Lower leg skin (tissue), 4 donors: ENCODE measurements at regions not wholly inside any gene's neighbourhood (a gene's known extent, or its start where the extent isn't known, plus 50 kb on each side); places are given as distances from the start of the nearest gene placed in this dataset.
"Not testable (repeated sequence)": the region's sequence is repeated elsewhere in the genome, so short reads cannot be mapped to it uniquely, and the experiment has no call there.

ENCODE experiments used
- DNase-seq, 2 donors: peaks; one replicate each; pipeline ENCODE4 v3.0.0-alpha.2; 2019; ENCODE audit warnings: low spot score in 2 of 2
- H3K4me3 ChIP-seq: fragments of 200-600 bp; sonication (generic); 2 replicates; pipeline ENCODE4 v1.5.1; 2017; ENCODE audit warnings: mild to moderate bottlenecking, low read depth; ENCODE audit not compliant: poor library complexity, severe bottlenecking
- CTCF ChIP-seq, 3 donors: fragments of 450-650 bp; IDR thresholded peaks; one replicate each; pipeline ENCODE4 v1.5.1; 2016; ENCODE audit warnings: antibody characterized with exemption in 3 of 3, mild to moderate bottlenecking in 3 of 3, moderate library complexity in 2 of 3
- POLR2A ChIP-seq, 2 donors: fragments of 450-650 bp; IDR thresholded peaks; one replicate each; pipeline ENCODE4 v1.6.1; 2016 to 2017; ENCODE audit warnings: antibody characterized with exemption in 2 of 2, mild to moderate bottlenecking in 1 of 2, moderate library complexity in 1 of 2
- WGBS, 2 donors: methylation state at CpG; one replicate each; pipeline ENCODE4 v1.1.5; 2018; 5-methylcytosine and 5-hydroxymethylcytosine counted together
- intact Hi-C: fragments of 100-400 bp; cut with DNase I; formaldehyde crosslinking; loops from one replicate; pipeline ENCODE4 v1.15.0; 2023; ENCODE audit warnings: low total_unique reads

DNA sequence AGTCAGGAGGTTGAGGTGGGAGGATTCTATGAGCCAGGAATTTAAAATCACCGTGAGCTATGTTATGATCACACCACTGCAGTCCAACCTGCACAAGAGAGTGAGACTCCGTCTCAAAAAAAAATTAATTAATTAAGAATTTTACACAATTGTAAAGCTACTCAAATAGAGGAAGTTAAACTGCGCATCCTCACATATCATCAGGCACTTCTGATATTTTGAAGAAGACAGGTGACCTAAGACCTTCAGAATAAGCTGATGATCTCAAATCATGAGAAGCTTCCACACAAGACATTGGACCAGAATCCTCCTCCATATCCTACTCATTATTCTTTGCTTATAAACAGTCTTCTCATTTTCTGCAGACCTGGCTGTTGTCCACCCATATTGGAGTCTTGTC, 800.9 kb downstream of the TMEM121 start:
- H3K4me3 ChIP-seq = no peak overlapping the region
- no peak for DNase-seq
- WGBS, 2 donors = 53 to 67% methylated on average over 3 of the region's 3 CpGs
- TF ChIP-seq POLR2A (IDR thresholded peaks at IDR 0.05) (no peak), CTCF (IDR thresholded peaks at IDR 0.05) (no peak)
- intact Hi-C loops = no loop called here

DNA sequence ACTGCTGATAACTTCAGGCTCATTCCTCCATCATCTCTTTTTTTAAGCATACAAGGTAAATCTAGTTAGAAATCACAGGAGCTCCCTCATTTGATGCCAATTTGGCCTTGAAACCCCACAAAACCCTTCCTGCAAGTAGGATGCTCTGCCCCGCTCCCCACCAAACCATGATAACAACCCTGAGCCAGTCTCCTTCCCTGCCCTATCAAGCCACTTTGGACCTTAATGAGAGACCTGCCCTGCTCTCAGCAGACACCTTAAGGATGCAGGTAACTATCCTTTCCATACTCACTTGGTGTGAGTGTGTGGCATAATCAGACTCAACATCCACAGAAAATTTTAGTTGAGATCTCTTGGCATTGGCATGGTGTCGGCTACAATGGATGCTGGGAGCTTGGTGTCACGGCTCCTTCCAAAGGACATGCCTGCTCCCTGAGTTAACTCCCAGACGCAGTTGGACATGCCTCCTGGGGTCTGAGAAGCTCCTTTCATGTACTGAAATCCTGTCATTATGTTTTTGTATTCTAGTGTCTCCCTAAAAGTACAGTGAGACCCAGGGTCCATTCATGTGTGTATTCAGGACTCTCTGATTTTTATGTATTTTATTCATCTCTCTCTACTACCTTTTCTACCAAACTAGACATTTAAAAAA, 801.4 kb downstream of the TMEM121 start:
- DNase-seq, intact Hi-C loops, H3K4me3 ChIP-seq: not testable (repeated sequence)
- WGBS, 2 donors = 57 to 58% methylated on average over 4 of the region's 4 CpGs

DNA sequence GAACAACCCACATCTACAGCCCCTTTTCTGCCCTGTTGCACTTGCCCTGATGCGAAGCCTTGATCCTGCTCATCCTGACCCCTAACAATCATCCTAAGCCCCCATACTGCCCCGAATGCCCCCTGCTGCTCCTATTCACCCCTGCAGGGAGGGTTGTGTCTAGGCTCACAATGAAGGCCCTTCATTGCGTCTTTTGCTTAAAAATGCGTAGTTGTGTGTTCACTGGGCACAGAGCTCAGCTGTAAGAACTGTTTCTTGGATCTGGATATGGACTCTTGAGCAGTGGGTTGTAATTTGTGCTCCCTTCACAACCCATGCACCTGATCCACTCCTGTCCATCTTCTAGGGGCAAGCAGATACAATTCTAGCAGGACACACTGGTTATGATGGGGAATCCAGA, 802.9 kb downstream of the TMEM121 start:
- 45 to 49% methylated on average over 4 of the region's 4 CpGs for WGBS, 2 donors
- intact Hi-C loops = not testable (repeated sequence)

DNA sequence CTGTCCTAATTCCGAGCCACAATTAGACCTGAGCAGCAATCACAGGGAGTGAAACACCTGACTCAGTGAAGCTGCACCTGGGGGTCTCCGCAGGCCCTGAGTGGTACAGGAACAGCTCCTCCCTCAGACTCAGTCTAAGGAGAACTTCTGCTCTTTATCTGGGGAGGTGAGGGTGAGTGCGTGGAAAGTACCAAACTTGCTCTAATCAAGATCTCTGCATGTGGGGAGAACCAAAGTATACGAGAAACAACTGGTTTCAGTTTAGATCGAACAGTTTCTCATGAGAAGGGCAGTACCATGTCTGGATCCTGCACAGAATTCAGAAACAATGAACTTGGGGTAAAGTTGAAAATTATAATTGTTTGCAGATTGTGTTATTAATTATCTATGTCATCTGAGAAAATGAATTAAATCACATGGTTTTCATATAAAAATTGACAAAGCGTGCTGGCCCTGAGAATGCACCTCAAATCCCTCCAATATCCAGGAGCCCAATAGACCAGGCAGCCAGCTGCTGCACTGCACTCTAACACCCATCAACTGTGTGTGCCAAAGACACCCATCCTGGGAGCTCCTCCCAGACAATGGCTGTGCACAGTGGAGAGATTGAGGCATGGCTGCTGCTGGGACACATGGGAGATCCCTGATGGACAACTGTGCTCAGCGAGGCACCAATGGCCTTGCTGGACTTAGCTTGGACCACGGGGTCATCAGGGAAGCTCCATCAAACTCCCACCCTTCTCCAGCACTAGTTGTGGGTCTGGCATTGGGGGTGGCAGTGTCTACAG, 803.8 kb downstream of the TMEM121 start:
- H3K4me3 ChIP-seq, intact Hi-C loops, DNase-seq: not testable (repeated sequence)
- WGBS, 2 donors = 34 to 43% methylated on average over 6 to 7 of the region's 8 CpGs

More for the DNA sequence above, 802.9 kb downstream of the TMEM121 start:
- not testable (repeated sequence) for DNase-seq, H3K4me3 ChIP-seq

- WGBS, 2 donors = 40 to 47% methylated on average over 14 to 16 of the region's 16 CpGs
- intact Hi-C loops, H3K4me3 ChIP-seq: not testable (repeated sequence)
- DNase-seq = peak in 1 of 2 donors; percentile 90
Observed at GRCh38 chr14:106334428-106335109, 808.2 kb downstream of the TMEM121 start.

GRCh38 chr14:106335110-106335429, 808.7 kb downstream of the TMEM121 start:
- intact Hi-C loops, DNase-seq, H3K4me3 ChIP-seq: not testable (repeated sequence)
- 44 to 47% methylated on average over 6 of the region's 6 CpGs for WGBS, 2 donors

GRCh38 chr14:106338775-106339174, 812.4 kb downstream of the TMEM121 start:
- DNase-seq, H3K4me3 ChIP-seq, intact Hi-C loops: not testable (repeated sequence)
- 49 to 55% methylated on average over 15 of the region's 15 CpGs for WGBS, 2 donors

DNA sequence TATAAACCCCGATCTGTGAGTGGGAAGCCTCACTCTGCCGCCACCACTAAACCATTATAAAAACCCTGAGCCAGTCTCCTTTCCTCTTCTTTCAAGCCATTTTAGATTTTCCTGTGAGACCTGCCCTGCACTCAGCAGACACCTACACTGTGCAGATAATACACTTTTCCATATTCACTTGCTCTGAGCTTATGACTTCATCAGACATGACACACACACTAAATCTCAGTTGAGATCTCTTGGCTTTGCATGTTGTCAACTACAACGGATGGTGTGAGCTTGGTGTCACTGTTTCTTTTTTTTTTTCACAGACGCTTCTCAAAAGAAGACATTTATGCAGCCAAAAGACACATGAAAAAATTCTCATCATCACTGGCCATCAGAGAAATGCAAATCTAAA, 814.3 kb downstream of the TMEM121 start:
- H3K4me3 ChIP-seq, intact Hi-C loops, DNase-seq: not testable (repeated sequence)
- 65 to 66% methylated on average over 2 to 3 of the region's 4 CpGs for WGBS, 2 donors

GRCh38 chr14:106341161-106341560, 814.8 kb downstream of the TMEM121 start:
- intact Hi-C loops, DNase-seq, H3K4me3 ChIP-seq: not testable (repeated sequence)
- 68 to 69% methylated on average over 5 of the region's 5 CpGs for WGBS, 2 donors

GRCh38 chr14:106343626-106344025, 817.2 kb downstream of the TMEM121 start:
- TF ChIP-seq CTCF (IDR thresholded peaks at IDR 0.05) = no peak
- TF ChIP-seq POLR2A (IDR thresholded peaks at IDR 0.05) = no peak
- no peak overlapping the region for H3K4me3 ChIP-seq
- 63 to 69% methylated on average over 2 of the region's 2 CpGs for WGBS, 2 donors
- intact Hi-C loops = no loop called here
- DNase-seq = no peak

DNA sequence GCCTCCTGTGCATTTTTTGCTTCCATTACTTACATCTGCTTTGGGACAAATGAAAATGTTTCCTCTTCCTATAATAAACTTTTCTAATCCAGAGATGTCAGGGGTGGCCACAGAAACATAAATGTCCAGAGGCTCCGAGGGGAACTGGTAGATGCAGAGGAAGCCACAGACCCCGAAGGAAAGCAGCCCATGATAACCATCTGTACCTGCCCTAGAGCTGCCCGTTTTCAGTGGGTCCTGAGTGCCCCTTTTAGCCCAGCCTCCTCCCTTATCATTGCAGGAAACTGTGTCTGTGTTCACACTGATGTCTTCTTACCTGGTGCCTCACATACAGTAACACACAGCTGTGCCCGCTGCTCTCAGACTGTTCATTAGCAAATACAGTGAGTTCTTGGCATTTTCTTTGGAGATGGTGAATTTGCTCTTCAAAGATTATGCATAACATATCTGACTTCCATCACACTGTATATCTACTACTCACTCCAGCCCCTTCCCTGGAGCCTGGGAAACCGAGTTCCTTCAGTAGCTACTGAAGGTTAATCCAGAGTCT, 817.8 kb downstream of the TMEM121 start:
- DNase-seq, intact Hi-C loops, H3K4me3 ChIP-seq: not testable (repeated sequence)
- WGBS, 2 donors = 27 to 28% methylated on average over 5 of the region's 5 CpGs

GRCh38 chr14:106344791-106345479, 818.6 kb downstream of the TMEM121 start:
- H3K4me3 ChIP-seq, intact Hi-C loops, DNase-seq: not testable (repeated sequence)
- 66 to 78% methylated on average over 5 of the region's 5 CpGs for WGBS, 2 donors
